Hindlimb muscle (tissue), 1 donor: ENCODE measurements at regions not wholly inside any gene's neighbourhood (a gene's known extent, or its start where the extent isn't known, plus 50 kb on each side); places are given as distances from the start of the nearest gene placed in this dataset.

Experiments used
- DNase-seq: peaks from one replicate; pipeline ENCODE4 v3.0.0-alpha.2; 2013

DNA sequence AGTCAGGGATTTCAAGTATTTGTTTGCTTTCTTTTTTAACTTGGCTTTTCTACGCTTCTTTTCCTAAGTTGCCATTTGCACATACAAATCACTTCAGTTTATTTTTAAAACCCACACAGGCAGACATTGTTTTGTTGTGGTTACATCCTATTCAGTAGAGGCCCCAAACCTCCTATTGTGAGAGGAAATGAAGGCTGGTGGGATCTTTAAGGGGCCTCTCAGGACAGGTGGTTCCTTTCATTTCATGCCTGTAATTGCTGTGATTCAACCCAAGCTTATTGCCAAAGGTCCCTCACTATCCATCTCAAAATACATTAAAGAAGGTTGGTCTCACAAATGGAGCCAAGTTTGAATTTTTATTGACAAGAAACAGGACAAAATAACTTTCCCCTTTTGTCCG is 257.1 kb downstream of the ADAMTS20 start:
- no peak for DNase-seq

DNA sequence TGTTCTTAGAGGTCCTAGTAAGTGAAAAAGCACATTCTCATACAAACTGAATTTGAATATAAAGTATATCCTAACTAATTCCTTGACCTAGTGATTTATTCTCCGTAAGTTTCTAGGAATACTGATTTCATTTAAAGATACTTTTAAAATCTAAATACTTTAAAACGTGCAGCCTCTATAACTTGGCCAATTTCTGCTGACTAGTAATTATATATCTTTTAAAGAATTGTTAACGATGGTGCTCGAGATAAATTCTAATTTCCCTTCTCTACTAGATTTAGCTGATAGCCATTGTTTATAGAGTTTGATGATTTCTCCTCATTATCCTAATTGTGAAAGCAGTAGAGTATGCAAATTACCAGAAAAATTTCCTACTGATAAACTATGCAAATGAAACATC is 257.9 kb downstream of the ADAMTS20 start:
- no peak for DNase-seq

DNA sequence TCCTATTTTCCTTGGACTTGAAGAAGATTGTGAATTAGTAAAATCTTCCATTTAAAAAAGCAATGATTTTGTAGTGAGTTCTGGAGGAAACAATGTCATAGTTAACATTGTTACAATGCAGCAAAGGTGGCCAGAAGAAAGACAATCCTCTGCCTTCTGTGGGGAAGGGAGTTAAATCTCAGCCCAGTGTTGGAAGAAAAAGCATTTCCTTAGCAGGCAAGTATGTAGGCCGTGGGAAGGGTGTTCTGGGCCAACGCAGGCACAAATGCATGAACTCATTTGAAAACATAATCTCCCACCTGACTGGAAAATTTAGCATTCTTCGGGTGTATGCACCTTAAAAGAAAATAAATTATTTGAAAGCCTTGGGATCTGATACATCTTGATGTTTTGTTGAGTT is 258.6 kb downstream of the ADAMTS20 start:
- no peak for DNase-seq

DNA sequence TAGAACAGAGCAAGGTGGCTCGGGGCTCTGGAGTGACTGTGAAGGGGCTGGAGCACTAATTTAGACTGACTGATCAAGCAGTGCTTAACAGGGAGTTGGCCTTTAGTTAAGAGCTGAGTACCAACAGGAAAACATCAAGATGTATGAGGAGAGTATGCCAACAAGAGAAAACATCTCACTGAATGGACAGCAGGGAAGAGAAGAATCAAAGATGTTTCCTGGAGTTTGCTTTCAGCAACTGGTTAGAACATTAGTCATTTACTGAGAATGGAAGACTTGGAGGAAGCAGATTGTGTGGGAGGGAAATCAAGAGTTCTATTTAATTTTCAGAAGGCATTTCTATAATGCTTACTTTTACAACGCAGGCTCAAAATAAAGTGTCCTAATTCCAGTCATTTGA is 259.3 kb downstream of the ADAMTS20 start:
- no peak for DNase-seq

DNA sequence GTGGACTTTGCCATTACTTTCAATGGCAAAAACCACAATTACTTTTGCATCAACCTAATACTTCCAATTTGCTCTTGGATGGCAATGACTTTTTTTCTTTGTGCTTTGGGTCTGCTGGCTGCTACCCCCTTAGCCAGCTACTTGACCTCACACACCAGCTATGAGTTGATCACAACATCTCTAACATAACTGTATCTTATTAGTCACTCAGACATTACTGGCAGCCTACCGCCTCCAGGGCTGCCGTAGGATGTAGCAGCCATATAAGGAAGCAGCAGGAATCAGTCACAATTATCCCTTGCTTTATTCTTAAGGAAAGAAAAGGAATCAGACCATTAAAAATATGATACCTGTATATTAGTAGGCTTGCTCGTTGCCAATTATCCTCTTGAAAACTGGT is 260.5 kb downstream of the ADAMTS20 start:
- no peak for DNase-seq

DNA sequence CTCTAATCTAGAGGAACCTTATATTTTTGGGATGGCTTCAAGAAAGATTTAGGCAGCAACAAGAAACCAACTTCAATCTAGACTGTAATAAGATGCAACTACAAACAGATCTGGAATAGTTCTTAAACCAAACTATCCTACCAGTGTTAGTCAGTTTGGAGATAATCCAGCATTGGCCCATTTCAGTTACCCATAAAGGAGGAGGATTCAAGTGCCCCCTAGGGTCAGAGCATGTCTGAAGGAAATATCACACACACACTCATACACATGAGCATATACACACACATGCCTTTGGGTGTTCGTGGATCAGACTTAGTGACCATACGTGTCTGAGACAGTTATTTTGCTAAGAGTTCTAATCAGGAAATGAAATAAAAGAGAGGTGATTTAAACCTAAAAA is 261.2 kb downstream of the ADAMTS20 start:
- DNase-seq = no peak

DNA sequence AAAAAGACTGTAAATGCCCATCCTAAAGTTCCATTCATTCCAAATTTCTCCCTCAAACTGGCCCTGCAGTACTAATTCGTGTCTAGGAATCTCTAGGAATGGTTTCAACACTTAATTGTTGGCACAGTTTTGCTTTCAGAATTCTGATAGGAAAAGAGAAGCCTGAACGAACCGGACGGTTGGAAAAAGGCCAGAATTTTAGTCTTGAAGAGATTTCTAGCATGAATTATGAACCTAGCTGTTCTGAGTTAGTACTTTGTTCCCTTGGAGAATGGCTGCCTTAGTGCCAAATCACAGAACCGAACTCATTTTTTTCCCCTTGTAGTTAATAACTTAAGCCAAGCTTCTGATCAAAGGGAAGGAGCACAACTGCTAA is 262.6 kb downstream of the ADAMTS20 start:
- DNase-seq = no peak

DNA sequence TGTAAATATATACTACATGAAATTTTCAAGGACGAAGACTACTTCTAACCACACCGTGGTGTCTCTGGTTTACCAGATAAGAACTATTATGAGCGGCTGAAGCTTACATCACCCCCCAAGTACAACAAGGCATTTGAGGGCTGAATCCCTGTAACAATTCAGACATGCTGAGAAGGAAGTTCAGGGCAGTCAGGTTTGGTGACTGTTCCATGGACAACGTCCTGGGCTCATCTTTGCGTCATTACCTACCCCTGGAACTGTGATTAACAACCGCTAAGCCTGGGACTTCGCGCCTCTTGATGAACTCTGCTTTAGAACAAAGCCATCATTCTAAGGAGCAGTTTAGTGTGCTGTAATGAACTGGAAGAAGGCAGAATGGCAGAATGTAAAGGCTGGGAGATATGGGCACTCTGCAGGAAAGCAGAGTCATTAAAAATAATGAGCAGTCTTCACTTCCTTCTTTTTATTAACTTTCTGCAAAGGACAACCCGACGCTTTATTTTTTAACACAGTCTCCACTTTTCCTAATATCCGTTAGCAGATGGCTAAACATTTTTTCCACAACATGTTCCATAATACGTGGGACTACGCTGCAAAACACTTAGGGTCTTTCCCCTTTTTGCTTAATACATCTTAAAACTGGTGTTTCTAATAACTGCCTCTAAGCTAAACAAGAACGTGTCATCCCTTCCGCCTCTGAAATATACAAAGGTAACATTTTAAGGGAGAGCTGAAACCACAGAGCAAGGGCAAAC is 263.2 kb downstream of the ADAMTS20 start:
- no peak for DNase-seq

DNA sequence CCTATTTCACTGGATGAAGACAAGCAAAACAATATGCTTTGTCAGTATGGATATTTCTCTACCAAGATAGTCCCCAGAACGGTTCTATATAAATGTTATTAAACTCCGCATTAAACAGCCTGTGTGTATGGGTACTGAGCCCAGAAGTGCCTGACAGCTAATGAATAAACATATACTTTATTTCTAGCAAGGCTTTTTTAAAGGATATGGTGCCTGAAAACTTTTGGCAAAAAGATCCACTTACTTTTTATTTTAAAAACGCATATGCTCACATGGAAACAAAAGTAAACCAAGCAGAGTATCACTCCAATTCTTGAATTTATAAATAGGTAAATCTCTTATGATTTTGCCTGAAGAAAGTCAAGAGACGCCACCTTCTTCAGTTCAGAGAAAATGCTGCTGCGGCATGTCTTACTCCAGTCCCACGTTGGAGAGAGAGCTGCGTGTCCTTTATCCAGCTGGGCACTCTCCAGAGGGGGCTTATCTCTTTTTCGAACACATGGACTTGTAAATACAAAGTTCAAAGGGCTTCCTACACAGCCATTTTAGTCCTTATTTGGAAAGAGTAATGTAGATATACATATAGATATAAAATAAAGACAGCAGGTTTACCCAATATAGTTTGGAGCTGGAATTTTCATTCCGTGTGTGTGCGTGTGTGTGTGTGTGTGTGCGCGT is 264.2 kb downstream of the ADAMTS20 start:
- DNase-seq = no peak

DNA sequence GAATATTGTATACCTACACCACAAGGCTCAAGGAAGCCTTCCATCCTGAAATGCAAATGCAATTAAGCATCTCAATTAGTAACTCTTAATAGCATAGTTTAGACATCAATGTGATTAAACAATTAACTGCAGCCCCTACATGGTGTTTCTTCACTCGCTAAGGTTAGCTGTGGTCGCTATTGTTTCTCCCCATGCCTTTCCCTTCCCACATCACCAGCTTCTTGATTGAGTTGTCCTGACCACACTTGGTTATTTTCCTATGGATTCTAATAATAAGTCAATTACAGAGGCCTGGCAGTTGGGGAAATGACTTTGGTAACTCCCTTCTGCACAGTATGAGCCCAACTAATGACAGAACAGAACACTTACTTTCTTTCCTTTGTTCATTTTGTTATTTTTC is 265.0 kb downstream of the ADAMTS20 start:
- no peak for DNase-seq

DNA sequence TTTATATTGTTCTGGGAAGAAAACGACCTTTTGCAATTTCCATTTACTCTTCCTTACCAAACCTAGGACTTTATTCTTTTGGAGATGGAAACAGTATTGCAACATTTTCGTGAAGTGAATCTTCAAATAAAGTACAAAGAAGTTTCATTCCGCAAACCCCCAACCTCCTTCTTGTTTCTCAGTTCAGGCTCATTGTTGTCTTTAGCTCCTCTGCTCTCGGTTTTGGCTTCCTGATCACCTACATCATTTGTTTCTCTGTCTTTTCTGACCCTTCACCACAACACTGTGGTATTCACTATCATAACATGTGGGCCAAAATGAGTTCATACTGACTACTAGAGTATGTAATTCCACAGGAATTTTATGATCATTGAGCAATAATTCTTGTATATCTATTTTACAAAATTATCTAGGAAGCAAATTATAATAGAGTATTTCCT is 266.8 kb downstream of the ADAMTS20 start:
- DNase-seq = peak; percentile 55

DNA sequence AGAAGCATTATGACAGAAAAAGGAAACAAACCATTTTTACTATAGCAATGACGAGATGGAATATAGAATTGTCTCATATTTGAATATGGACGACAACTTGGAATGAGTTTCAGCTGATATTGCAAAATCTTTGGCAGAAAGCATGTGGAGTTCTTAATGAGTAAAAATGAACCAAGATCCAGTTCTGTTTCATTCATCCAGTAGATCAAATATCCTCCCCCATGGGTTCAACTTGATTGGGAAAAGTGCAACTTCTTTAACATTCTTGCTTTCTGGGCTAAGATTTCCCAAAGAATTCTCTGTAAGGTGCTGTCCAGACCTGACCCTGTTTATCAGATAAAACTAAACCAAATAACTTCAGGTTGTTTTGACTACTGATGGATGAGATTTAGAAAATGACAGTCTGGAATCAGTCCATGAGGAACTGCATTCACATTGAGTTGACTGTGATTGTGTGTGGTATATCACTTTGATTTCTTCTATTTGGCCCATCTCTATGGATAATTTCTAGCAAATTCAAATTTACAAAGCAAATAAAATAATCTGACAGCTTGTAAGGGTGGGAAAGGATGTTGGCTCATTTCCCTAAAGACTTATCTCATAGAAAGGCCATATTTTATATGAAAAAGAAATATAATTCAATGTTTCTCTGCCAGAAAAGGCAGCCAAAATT is 267.4 kb downstream of the ADAMTS20 start:
- no peak for DNase-seq

DNA sequence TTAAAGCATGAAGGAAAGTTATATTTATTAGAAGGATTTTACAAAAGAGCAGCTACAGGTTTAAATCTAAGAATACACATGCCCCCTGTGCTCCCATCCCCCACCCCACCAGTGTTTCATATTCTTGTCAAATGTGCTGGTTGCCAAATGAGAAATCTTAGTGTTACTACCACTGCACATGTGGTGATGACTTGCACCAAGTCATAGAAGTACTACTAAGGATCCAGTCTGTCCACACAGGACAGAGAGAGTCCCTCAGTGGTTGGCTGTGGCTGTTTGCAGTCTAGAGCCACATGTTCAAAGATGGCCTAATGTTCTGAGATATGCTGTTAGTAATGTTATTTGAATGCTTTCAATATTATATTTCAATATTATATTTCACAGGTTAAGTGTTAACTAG is 268.8 kb downstream of the ADAMTS20 start:
- no peak for DNase-seq

DNA sequence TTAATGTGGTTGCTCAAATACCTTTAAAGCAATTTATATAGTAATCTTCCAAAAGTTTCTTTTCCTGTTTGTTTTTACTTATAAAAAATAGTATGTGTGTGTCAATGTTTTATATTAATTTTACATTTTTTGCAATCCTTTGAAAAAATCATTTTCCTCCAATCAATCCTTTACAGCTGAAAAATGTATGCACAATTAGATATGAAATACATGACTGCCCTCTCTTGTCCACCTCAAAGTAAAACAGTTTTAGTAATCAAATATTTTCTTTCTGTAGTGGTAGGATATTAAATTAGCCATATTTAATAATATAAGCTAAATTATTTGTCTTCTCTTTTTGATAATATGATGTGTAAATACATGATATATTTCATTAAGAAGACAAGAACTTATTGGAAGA is 269.9 kb downstream of the ADAMTS20 start:
- DNase-seq = no peak

DNA sequence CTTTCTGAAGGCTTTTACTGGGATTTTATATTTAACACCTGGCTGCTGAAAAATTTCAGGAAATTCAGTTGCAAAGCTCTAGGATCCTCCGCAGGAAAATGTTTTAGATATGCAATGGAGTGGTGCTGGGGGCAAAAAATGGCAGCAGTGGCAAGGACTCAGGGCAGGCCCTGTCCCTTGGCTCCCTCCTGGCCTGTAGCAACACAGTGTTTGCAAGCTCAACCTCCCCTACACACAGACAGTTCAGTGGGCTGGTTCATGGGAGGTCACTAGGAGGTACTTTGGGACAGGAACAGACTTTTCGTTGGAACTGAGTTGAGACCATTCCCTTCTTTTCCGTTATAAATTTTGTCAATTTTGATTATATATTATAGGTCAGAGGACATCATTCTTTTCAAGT is 270.4 kb downstream of the ADAMTS20 start:
- no peak for DNase-seq

DNA sequence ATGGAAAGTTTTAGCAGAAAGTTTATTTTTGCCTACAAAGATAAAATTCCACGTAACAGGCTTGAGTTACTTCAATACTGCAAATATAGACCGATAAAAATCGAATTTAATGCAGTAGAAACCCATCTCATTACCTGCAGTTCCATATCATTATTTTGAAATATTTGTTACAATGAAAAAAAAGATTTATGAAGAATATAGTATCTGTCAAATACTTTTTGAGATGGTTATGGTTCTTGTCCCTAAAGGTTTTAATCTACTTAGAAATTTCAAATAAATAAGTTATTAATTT is 273.5 kb downstream of the ADAMTS20 start:
- no peak for DNase-seq

DNA sequence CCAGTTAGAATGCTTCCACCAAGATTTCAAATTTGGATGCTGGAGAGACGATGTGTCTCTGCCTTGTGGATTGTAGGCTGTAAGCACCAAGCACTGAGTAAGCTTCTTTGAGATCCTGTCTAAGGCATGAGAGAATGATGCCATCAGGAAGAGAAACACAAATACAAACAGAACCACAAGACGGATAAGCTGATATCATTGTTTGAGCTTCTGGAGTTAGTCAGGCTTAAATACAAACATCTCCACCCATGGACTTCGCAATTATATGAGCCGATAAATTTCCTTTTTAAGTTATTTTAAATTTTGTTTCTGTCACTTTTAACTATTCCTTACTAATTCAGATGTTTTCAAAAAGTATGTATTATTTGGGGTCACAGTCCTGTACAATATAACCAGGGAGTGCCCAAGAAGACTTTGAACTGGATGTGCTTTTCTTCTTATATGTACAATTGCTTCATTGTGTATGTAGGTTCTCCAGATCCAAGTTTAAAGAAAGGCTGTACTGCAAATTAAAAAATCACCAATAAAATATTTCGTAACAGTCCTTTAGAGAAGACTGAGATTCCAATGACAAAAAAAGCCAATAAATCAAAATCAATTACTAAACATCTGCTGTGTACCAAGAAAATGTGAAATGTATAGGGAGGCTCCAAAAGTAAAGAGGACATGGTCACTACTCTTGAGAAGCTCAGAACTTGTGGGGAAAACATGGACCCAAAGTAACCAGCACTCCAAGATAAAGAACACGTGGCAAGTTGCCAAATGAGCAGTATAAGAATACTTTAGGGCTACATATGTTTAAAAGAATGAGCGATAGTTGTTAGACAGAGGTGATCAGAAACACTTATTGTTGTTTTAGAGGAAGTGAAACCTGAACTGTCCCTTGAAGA is 274.1 kb downstream of the ADAMTS20 start:
- no peak for DNase-seq

DNA sequence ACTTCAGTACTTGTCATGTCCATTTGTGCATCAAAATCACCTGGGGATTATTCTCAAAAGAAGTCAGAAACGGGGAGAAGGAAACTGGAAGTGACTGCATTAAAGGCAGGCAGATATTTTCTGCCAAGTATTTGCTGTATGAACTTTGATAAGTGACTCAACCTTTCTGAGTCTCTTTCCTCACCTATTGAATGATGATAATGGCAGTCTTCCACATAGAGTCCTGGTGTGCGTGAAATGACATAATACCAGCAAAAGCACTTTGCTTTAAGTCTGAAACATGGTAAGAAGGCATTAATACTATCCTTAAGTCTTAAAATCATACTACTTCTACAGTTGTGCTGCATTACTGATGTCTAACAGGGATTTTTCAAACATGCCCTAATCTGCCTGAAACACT is 278.5 kb downstream of the ADAMTS20 start:
- no peak for DNase-seq

DNA sequence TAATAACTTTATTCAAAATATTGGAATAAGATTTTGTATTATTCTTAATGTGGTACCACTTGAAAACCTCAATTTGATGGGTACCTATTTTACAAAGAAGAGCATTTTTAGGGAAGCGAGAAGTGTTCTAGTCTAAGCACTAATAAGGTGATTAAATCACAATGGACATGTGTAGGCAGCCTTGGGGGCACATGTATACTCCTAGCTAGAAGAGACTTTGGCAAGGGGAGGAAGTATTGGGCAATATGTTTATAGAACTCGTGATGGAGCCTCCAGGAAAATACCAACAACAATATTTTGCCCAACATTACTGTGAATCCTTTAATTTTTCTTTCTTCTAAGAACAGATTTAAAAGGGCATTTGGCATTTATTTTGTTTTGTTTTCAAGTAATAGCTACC is 280.3 kb downstream of the ADAMTS20 start:
- no peak for DNase-seq

DNA sequence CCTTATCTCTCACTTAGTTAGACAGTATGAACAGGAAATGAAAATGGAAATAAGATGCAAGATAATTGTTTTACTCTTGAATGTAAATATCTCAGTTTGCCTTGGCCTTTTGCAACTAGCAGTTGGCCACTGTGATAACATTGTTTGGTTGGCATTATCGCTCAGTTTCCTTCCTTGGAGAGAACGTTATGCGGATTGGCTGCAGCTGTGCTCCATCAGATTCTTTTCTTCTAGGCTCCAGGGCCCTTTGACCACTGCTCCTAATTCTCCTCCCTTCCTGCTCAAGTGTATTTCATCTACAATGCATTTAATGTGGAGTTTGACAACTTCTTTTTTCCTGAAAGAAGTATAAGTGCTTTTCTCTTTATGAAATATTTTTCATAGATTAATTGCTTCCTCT is 284.2 kb downstream of the ADAMTS20 start:
- no peak for DNase-seq

DNA sequence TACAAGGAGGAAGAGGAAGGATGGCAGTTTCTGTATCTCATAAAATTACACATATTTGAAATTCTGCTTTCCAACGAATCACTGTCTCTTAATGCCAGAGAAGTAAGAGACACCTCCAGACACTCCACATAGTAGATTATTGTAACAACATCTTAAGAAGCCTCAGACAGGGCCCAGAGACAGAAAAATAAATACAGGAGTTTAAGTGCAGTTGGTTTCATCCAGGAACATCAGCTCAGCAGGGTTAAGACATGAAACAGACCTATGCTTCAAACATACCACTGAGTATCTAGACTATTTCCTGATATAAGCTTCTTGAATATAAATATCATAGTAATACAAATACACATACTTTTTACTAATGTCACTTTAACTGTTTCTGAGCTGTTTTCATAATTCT is 290.3 kb downstream of the ADAMTS20 start:
- no peak for DNase-seq

DNA sequence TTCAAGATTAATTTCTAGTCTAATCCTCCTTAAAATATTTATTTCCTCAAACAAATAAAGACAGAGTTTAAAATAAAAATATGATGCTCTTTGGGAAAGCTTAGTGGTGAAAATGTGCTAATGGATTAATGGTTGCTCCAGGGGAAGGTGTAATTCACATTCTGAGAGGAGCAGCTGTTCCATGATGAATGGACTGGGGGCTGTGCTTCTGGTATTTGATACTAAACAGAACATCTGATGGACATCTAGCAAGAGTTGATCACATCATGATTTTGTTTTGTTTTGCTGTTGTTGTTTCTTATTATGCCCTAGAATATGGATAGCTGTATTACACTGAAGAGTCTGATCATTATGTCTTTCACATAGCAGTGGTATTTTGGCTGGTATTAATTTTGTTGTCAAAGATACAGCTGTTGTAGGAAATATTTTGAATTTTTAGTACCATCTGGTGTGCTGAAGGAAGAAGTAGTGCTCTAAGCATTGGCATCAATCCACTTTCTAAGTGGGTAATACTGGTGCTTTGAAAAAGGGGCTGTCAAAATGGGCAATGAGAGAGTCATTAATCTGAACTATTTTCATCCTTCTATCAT is 296.4 kb downstream of the ADAMTS20 start:
- DNase-seq = no peak

DNA sequence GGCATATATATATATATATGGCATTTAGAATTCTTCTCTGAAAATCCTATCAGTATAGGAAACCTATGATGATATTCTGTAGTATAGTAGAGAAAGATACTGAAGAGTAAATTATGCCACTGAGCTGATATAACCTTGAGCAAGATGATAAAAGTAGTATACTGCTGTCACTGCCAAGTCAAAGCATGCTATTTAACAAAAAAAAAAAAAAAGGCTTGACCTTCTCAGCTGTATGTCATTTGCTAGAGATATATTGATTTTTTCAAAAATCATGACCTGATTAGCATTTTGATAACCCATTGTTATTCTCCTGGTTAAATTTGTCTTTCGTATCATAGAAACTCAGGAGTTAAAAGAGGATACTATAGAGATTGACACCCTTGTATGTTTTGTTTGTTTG is 299.4 kb downstream of the ADAMTS20 start:
- DNase-seq = no peak
